ENCODE measurements at regions not wholly inside any gene's neighbourhood (a gene's known extent, or its start where the extent isn't known, plus 50 kb on each side); places are given as distances from the start of the nearest gene placed in this dataset.

- ChIA-PET CTCF (no interaction called here), POLR2A (no interaction called here)
- no peaks in the 10 kb centered on the region for H3K4me1 ChIP-seq (ENCODE audit: control insufficient read depth, extremely low read depth, insufficient read depth, low read length)
- H3K27me3 ChIP-seq (ENCODE audit: control insufficient read depth in 2 of 2, insufficient read depth in 2 of 2, low read length in 2 of 2), result no peaks in the 10 kb centered on the region
- no peak overlapping the region for H3K27ac ChIP-seq (ENCODE audit: insufficient read depth, low read depth, low read length)
- dilution Hi-C loops (cut with MboI; ENCODE audit: extremely low pct_ligation_motif_present, low sequenced_read_pairs) (no loop called here), intact Hi-C loops (cut with micrococcal nuclease) (no loop called here)
- H3K9me1 ChIP-seq (replicated peaks; ENCODE audit: control insufficient read depth, extremely low read depth, insufficient read depth, low read length), result no peaks in the 10 kb centered on the region
- H3K36me3 ChIP-seq (ENCODE audit: control insufficient read depth in 2 of 2, extremely low read depth in 1 of 2, insufficient read depth in 2 of 2, low read length in 2 of 2), result no peaks in the 10 kb centered on the region
- no peak for FAIRE-seq
- H3K4me2 ChIP-seq (ENCODE audit: insufficient read depth, low read length), result no peak overlapping the region
- H4K20me1 ChIP-seq (replicated peaks; ENCODE audit: control insufficient read depth, extremely low read depth, insufficient read depth, low read length), result no peaks in the 10 kb centered on the region
- no peaks in the 10 kb centered on the region for H3K9me3 ChIP-seq (replicated peaks; ENCODE audit: control insufficient read depth, insufficient read depth, low read length)
- H3K79me2 ChIP-seq (ENCODE audit: control insufficient read depth, insufficient read depth, low read length), result no peaks in the 10 kb centered on the region
- TF ChIP-seq POLR2A (IDR thresholded peaks at IDR 0.05; ENCODE audit: low read depth, low read length), result no peak
- no peak for TF ChIP-seq GATA2 (IDR thresholded peaks at IDR 0.05; ENCODE audit: insufficient read depth, insufficient read length, low read depth, low read length)
- no peak for TF ChIP-seq CTCF (IDR thresholded peaks at IDR 0.05; ENCODE audit: extremely low read depth in 1 of 2, insufficient read depth in 1 of 2, low read depth in 1 of 2, low read length in 2 of 2)
- TF ChIP-seq MAX (IDR thresholded peaks at IDR 0.05; ENCODE audit: insufficient read depth, insufficient read length), result no peak
- TF ChIP-seq EZH2 (IDR thresholded peaks at IDR 0.05; ENCODE audit: borderline replicate concordance, low read depth, low read length, severe bottlenecking), result no peak
- TF ChIP-seq JUN (IDR thresholded peaks at IDR 0.05; ENCODE audit: borderline replicate concordance, insufficient read depth, insufficient read length, low read depth), result no peak
- TF ChIP-seq MYC (IDR thresholded peaks at IDR 0.05; ENCODE audit: low read depth, low read length), result no peak
- TF ChIP-seq POLR2AphosphoS5 (IDR thresholded peaks at IDR 0.05; ENCODE audit: insufficient read depth, low read depth, low read length), result no peak
- TF ChIP-seq FOS (IDR thresholded peaks at IDR 0.05; ENCODE audit: borderline replicate concordance, insufficient read depth, low read length), result no peak
- DNase-seq (ENCODE audit: low read depth, low spot score), result no peak
- no peak overlapping the region for H3K9ac ChIP-seq (replicated peaks; ENCODE audit: extremely low read depth, insufficient read depth, low read length)
- H2AFZ ChIP-seq (ENCODE audit: low read depth, low read length), result no peak overlapping the region
- BruUV-seq (replicated peaks), result no TSS peak
- no peak overlapping the region for H3K4me3 ChIP-seq (replicated peaks in 1 of 3; ENCODE audit: insufficient read depth in 1 of 3, low read depth in 1 of 3, low read length in 3 of 3)
Measured at GRCh38 chr14:86973177-86973576, 1019.8 kb downstream of the GALC start.
